NCI-H1092 (cell line): ENCODE measurements at regions not wholly inside any gene's neighbourhood (a gene's known extent, or its start where the extent isn't known, plus 50 kb on each side); places are given as distances from the start of the nearest gene placed in this dataset.
A peak's percentile ranks its signal among the peaks of the same experiment; 100 is the strongest.

ENCODE experiments used
- DNase-seq: peaks from one replicate; lab custom pipeline; 2025; lab: John Stamatoyannopoulos, UW

DNA sequence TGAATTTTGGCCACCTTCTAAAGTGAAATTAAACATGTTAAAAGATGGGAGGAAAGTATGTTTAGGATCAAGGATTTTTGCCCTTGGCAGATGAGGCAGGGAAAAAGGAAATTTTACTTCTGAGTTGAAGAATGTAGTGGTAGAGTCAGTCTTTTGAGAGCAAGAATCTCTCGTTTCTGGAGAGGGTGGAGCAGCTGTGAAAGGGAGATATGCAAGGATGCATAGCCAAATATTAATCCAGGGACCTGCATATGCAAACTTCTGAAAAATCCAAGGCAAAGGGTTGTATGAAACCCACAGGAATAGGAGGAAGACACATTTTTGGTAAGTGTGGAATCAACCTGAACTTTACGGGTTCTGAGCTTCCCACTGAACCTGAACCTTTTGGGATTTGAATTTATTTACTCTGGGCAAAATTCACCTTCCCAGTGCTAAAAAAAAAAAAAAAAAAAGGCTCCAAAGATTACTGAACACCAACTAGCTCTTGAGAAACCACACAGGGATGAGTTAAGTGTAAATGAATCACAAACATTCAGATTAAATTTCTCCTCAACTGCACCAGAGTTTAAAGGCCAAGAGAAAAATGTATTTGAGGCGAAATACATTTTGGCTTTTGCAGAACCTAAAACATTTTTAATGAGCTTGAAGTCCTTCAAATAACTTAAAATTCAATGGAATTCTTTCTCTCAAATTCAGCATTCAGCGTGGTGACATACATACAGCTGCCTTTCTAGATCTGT lies 187.1 kb upstream of the CDKN3 start:
- no peak for DNase-seq

- no peak for DNase-seq
These were observed 185.1 kb upstream of the CDKN3 start for GRCh38 chr14:54211551-54212308.

DNA sequence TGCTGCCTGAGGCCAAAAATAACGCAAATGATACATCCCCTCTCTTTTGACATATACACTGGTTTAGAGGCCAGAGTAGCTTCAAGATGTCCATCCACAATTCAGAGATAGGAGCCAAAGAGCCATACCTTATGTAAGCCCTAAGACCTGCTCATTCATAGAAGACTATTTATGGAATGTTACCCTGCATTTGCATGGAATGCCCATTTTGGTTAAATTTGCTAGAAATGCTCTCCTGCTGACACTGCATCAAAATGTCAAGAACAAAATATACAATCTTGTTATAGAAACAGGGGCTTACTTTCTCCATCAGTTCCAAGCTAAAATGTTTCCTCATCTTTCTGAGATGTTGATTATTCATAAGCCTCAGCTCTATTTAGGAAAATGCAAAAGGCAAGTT lies 183.3 kb upstream of the CDKN3 start:
- no peak for DNase-seq

- no peak for DNase-seq
These were observed 180.0 kb upstream of the CDKN3 start for GRCh38 chr14:54216827-54217226.

- no peak for DNase-seq
These were observed 177.3 kb upstream of the CDKN3 start for GRCh38 chr14:54219261-54220070.

DNA sequence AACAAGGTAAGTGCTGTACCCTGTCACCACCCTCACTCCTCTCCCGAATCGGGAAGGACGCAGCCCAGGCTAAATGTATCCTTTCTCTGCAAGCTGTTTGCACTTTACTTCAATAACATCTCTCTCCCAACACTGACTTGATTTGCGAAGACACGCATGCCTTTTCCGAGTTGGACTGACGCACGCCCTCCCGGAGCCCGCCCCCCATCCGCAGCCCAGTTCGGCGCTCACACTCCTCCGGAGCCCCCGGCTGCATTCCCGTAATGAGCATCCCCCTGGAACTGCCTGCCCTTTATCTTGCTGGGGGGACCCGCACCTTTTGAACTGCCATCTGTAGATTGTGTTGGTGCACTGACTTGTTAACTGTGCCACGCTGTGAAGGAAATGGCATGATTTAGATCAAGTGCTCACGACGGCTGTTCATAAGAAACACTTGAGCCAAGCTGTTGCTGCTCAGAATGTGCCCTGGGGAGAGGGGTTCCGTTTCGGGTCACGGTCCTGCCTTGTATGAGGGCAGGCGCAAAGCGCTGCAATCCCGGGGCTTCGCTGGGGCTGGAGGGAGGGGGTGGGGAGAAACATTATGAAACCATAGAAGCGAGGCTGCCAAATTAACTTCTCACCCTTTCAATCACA lies 176.6 kb upstream of the CDKN3 start:
- DNase-seq, result peak; percentile 15

DNA sequence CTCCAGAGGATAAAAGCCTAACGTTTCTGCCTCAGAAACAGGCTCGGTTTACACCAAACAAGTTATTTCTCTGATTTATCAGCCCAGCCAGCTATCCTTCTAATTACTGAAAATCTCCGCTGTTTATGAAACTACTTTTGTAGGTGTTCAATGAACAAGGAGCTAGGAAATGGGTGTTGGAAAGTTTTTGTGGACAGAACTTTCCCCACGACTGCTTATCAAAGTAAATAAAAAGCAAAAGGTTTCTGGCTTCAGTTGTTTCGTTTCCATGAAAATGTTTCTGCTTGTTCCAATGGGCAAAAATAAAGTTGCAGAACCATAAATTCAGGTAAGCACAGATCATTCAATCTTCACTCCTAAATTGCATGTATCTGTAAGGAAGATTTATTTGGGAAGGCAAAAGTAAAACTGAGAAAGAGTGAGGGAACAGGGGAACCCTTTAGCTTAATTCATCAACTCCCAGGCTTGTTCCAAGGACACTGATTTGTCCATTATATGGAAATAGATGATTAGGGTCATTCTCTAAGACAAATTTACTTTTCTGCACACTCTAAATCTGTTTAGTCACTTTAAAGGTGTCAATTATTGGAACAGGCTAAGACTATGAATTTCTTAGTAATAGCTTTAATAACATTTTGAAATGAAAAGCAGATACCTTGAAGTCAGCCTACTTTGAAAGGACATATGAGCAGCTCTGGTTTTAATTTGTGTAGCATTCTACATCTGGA lies 175.9 kb upstream of the CDKN3 start:
- no peak for DNase-seq

GRCh38 chr14:54221432-54221803 lies 175.4 kb upstream of the CDKN3 start:
- DNase-seq, result no peak

- DNase-seq, result no peak
These were observed 174.8 kb upstream of the CDKN3 start for GRCh38 chr14:54221971-54222370.

GRCh38 chr14:54223831-54224402 lies 172.9 kb upstream of the CDKN3 start:
- no peak for DNase-seq

- peak; percentile 15 for DNase-seq
These were observed 171.2 kb upstream of the CDKN3 start for GRCh38 chr14:54225457-54226060.

DNA sequence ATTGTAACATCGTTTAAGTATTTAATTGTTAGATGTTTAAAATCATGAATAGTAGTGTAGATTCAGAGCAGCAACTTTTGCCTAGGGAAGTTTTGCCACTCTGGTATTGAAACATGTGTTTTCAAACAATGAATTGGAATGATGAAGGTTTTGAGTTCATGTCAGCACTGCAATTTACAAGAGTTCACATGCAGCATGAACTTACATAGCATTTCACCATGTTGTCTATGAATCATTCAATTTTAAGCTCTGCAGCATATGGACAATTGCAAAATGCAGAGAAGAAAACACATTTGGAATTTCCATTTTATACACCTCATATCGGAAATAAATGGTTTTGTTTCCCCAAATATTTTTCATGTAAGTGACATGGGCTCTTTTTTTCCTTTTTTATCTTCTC lies 170.7 kb upstream of the CDKN3 start:
- DNase-seq, result no peak

DNA sequence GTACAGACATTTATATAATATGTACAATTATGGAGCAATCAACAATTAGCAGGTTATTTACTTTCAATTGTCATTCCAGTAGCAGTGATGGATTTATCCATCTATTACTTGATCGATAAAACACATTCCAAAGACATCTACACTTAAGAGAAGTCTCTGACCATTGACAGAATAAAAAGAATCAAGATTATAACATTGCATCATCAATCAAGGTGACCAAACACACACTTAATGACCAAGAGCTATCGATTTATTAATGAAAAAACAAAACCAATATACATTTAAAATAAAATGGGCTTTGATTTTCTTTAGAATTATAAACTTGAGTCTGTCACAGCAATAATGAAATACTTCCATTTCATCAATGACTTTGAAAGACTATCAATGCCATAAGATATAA lies 170.2 kb upstream of the CDKN3 start:
- no peak for DNase-seq

GRCh38 chr14:54229136-54229535 lies 167.7 kb upstream of the CDKN3 start:
- DNase-seq, result no peak

GRCh38 chr14:54230645-54231044 lies 166.2 kb upstream of the CDKN3 start:
- no peak for DNase-seq

- no peak for DNase-seq
These were observed 164.1 kb upstream of the CDKN3 start for GRCh38 chr14:54232735-54233134.

DNA sequence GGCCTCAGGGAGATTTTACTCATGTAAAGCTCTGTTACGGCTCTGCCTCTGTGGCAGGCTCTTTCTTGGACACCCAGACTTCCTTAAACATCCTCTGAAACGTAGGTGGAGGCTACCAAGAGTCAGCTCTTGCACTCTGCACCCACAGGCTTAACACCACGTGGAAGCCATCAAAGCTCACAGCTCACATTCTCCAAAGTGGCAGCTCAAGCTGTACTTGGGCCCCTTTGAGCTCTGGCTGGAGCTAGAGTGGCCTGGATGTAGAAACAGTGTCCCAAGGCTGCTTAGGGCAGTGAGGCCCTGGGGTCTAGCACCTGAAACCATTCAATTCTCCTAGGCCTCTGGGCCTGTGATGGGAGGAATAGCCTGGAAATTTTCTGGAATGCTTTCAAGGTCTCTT lies 155.3 kb upstream of the CDKN3 start:
- DNase-seq, result no peak

- DNase-seq, result no peak
These were observed 145.5 kb upstream of the CDKN3 start for GRCh38 chr14:54251356-54251755.

GRCh38 chr14:54252072-54252730 lies 144.6 kb upstream of the CDKN3 start:
- DNase-seq, result no peak

DNA sequence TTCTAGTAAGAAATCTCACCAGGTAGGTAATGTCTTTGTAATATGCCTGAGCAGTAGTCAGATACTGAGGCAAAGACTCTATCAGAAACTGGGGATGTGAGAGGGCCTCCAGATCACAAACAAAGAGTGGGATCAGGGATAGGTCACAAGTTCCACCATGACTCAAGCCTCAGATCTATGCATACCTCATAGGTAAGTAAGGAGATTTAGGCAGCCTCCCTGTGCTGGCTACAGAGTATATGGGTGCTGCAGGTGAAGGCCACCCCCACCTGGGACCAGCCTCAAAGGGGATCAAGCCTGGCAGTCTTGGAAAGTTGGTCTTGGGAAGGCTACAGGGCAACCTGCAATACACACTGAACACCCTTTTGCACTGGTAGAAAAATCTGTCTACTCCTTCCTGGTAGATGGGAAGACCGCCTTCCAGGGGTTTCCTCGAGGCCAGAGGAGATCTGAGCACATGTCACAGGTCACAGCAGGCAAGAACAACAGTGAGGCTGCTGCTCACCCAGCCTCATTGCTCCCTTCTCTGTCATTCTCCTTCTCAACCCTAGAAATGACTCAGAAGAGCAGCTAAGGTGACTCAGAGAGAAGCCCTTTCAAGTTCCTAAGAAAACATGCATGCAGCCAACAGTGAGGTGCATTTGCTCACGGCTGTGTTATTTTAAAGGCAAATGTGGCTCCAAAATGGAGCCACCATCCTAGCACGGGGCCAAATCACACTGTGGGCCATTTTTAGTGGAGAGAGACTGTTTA lies 143.4 kb upstream of the CDKN3 start:
- DNase-seq, result no peak
